Calu3 (cell line): ENCODE measurements at regions not wholly inside any gene's neighbourhood (a gene's known extent, or its start where the extent isn't known, plus 50 kb on each side); places are given as distances from the start of the nearest gene placed in this dataset.

Experiments used
- BruUV-seq: library from RNA; stranded (reverse); fragments of 400-500 nt; replicated peaks from 2 replicates; lab custom pipeline; 2021; lab: Mats Ljungman, UMichigan
- CTCF ChIA-PET: fragments of 300-600 bp; sonication (Branson Sonifier 250); formaldehyde crosslinking; loops from one replicate; lab custom pipeline; 2022; ENCODE audit warnings: antibody characterized with exemption; lab: Charles Lee
- DNase-seq: peaks from one replicate; pipeline ENCODE4 v3.0.0; 2022
- H3K27ac Mint-ChIP-seq: one replicate; pipeline ENCODE4 v1.8.0; 2022; ENCODE audit warnings: mixed read lengths; ENCODE audit not compliant: unreplicated experiment
- H3K27me3 Mint-ChIP-seq: one replicate; pipeline ENCODE4 v1.8.0; 2022; ENCODE audit warnings: mixed read lengths; ENCODE audit not compliant: unreplicated experiment
- H3K36me3 Mint-ChIP-seq: one replicate; pipeline ENCODE4 v1.8.0; 2022; ENCODE audit warnings: mild to moderate bottlenecking, moderate library complexity, mixed read lengths; ENCODE audit not compliant: insufficient read depth, unreplicated experiment
- H3K4me1 Mint-ChIP-seq: one replicate; pipeline ENCODE4 v1.8.0; 2022; ENCODE audit warnings: mild to moderate bottlenecking, low read depth, mixed read lengths; ENCODE audit not compliant: unreplicated experiment
- H3K4me3 Mint-ChIP-seq: one replicate; pipeline ENCODE4 v1.8.0; 2022; ENCODE audit warnings: mild to moderate bottlenecking, low read depth, moderate library complexity, mixed read lengths; ENCODE audit not compliant: unreplicated experiment
- H3K9me3 Mint-ChIP-seq: one replicate; pipeline ENCODE4 v1.8.0; 2022; ENCODE audit warnings: low read depth, mixed read lengths; ENCODE audit not compliant: unreplicated experiment
- intact Hi-C: fragments of 100-400 bp; cut with micrococcal nuclease; formaldehyde crosslinking; loops from one replicate; pipeline ENCODE4 v1.10.0; 2022; ENCODE audit not compliant: unreplicated experiment
- TF ChIP-seq, protein P1 (sequence below): fragments of 200-600 bp; IDR thresholded peaks from one replicate; pipeline ENCODE4 v1.8.0; 2022; ENCODE audit warnings: antibody characterized with exemption; ENCODE audit not compliant: unreplicated experiment

GRCh38 chr12:91507754-91508153, 325.1 kb upstream of the DCN start:
- H3K27me3 Mint-ChIP-seq = no peaks in the 10 kb centered on the region
- no peak overlapping the region for H3K27ac Mint-ChIP-seq
- CTCF ChIA-PET = no interaction called here

DNA sequence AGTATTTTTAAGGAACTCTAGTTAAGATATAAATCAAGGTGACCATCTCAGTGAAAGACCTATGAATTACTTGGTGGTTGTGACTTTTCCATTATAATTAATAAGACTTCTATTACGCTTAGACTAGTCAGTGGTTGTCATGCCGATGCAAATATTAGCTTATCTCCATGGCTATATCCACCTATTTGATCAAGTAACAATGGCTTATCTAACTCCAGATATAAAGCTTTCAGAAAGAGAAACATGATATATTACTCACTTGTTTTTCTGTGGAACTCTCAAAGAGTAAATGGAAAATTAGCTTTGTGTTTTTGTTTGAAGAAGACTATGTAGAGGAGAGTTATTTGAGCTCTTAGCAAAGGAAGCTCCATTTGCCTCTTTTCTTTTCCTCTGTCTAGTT, 323.8 kb upstream of the DCN start:
- intact Hi-C loops = no loop called here
- CTCF ChIA-PET = no interaction called here
- H3K4me3 Mint-ChIP-seq = no peak overlapping the region
- H3K27ac Mint-ChIP-seq = no peak overlapping the region
- no peak for DNase-seq
- no peaks in the 10 kb centered on the region for H3K9me3 Mint-ChIP-seq
- no peaks in the 10 kb centered on the region for H3K36me3 Mint-ChIP-seq
- no TSS peak for BruUV-seq
- no peaks in the 10 kb centered on the region for H3K27me3 Mint-ChIP-seq
- H3K4me1 Mint-ChIP-seq = no peaks in the 10 kb centered on the region
- TF ChIP-seq, protein P1, sequence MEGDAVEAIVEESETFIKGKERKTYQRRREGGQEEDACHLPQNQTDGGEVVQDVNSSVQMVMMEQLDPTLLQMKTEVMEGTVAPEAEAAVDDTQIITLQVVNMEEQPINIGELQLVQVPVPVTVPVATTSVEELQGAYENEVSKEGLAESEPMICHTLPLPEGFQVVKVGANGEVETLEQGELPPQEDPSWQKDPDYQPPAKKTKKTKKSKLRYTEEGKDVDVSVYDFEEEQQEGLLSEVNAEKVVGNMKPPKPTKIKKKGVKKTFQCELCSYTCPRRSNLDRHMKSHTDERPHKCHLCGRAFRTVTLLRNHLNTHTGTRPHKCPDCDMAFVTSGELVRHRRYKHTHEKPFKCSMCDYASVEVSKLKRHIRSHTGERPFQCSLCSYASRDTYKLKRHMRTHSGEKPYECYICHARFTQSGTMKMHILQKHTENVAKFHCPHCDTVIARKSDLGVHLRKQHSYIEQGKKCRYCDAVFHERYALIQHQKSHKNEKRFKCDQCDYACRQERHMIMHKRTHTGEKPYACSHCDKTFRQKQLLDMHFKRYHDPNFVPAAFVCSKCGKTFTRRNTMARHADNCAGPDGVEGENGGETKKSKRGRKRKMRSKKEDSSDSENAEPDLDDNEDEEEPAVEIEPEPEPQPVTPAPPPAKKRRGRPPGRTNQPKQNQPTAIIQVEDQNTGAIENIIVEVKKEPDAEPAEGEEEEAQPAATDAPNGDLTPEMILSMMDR = no peak

More at GRCh38 chr12:91507754-91508153, 325.1 kb upstream of the DCN start:
- TF ChIP-seq, protein P1 = no peak
- no TSS peak for BruUV-seq
- DNase-seq = no peak
- no peak overlapping the region for H3K4me3 Mint-ChIP-seq
- H3K4me1 Mint-ChIP-seq = no peaks in the 10 kb centered on the region
- no peaks in the 10 kb centered on the region for H3K36me3 Mint-ChIP-seq
- no peaks in the 10 kb centered on the region for H3K9me3 Mint-ChIP-seq
- intact Hi-C loops = no loop called here

- H3K4me1 Mint-ChIP-seq = no peaks in the 10 kb centered on the region
- no peaks in the 10 kb centered on the region for H3K36me3 Mint-ChIP-seq
- H3K4me3 Mint-ChIP-seq = no peak overlapping the region
- no TSS peak for BruUV-seq
- TF ChIP-seq, protein P1 = no peak
- H3K27ac Mint-ChIP-seq = no peak overlapping the region
- CTCF ChIA-PET = no interaction called here
- no peak for DNase-seq
- H3K27me3 Mint-ChIP-seq = no peaks in the 10 kb centered on the region
- H3K9me3 Mint-ChIP-seq = no peaks in the 10 kb centered on the region
- intact Hi-C loops = no loop called here
Observed at GRCh38 chr12:91505006-91505405, 322.4 kb upstream of the DCN start.

GRCh38 chr12:91502208-91502607, 319.6 kb upstream of the DCN start:
- TF ChIP-seq, protein P1 = no peak
- no TSS peak for BruUV-seq
- Mint-ChIP-seq H3K9me3 (no peaks in the 10 kb centered on the region), H3K36me3 (no peaks in the 10 kb centered on the region), H3K4me3 (no peak overlapping the region), H3K27me3 (no peaks in the 10 kb centered on the region), H3K27ac (no peak overlapping the region), H3K4me1 (no peaks in the 10 kb centered on the region)
- intact Hi-C loops = no loop called here
- no peak for DNase-seq
- CTCF ChIA-PET = no interaction called here
